ENCODE measurements at regions not wholly inside any gene's neighbourhood (a gene's known extent, or its start where the extent isn't known, plus 50 kb on each side); places are given as distances from the start of the nearest gene placed in this dataset.

GRCh38 chr2:445896-446295 is 158.0 kb upstream of the ALKAL2 start:
- no peaks in the 10 kb centered on the region for H3K27me3 ChIP-seq
- intact Hi-C loops (cut with DNase I; ENCODE audit: low total_unique reads) = no loop called here
- H3K4me3 ChIP-seq = no peak overlapping the region
- TF ChIP-seq POLR2A (IDR thresholded peaks at IDR 0.05) (no peak), CTCF (IDR thresholded peaks at IDR 0.05) (no peak)
- no peak overlapping the region for H3K27ac ChIP-seq
- no peaks in the 10 kb centered on the region for H3K4me1 ChIP-seq
- H3K9me3 ChIP-seq = no peaks in the 10 kb centered on the region
- no peak for DNase-seq
- H3K36me3 ChIP-seq = no peaks in the 10 kb centered on the region

GRCh38 chr2:444937-445884 is 157.3 kb upstream of the ALKAL2 start:
- no peak for DNase-seq
- H3K4me3 ChIP-seq = no peak overlapping the region
- no peaks in the 10 kb centered on the region for H3K9me3 ChIP-seq
- intact Hi-C loops (cut with DNase I; ENCODE audit: low total_unique reads) = no loop called here
- no peaks in the 10 kb centered on the region for H3K36me3 ChIP-seq
- TF ChIP-seq POLR2A (IDR thresholded peaks at IDR 0.05) (no peak), CTCF (IDR thresholded peaks at IDR 0.05) (no peak)
- no peaks in the 10 kb centered on the region for H3K27me3 ChIP-seq
- H3K27ac ChIP-seq = no peak overlapping the region
- H3K4me1 ChIP-seq = no peaks in the 10 kb centered on the region

GRCh38 chr2:443741-444140 is 155.8 kb upstream of the ALKAL2 start:
- no peaks in the 10 kb centered on the region for H3K27me3 ChIP-seq
- intact Hi-C loops (cut with DNase I; ENCODE audit: low total_unique reads) = no loop called here
- no peak overlapping the region for H3K4me3 ChIP-seq
- TF ChIP-seq POLR2A (IDR thresholded peaks at IDR 0.05) (no peak), CTCF (IDR thresholded peaks at IDR 0.05) (no peak)
- DNase-seq = no peak
- no peaks in the 10 kb centered on the region for H3K4me1 ChIP-seq
- no peaks in the 10 kb centered on the region for H3K36me3 ChIP-seq
- no peak overlapping the region for H3K27ac ChIP-seq
- no peaks in the 10 kb centered on the region for H3K9me3 ChIP-seq

GRCh38 chr2:443216-443615 is 155.3 kb upstream of the ALKAL2 start:
- TF ChIP-seq POLR2A (IDR thresholded peaks at IDR 0.05) (no peak), CTCF (IDR thresholded peaks at IDR 0.05) (no peak)

GRCh38 chr2:441258-442022 is 153.5 kb upstream of the ALKAL2 start:
- Histone ChIP-seq H3K36me3 (no peaks in the 10 kb centered on the region), H3K4me3 (no peak overlapping the region), H3K4me1 (no peaks in the 10 kb centered on the region), H3K27ac (no peak overlapping the region), H3K9me3 (no peaks in the 10 kb centered on the region), H3K27me3 (no peaks in the 10 kb centered on the region)
- DNase-seq = no peak
- TF ChIP-seq POLR2A (IDR thresholded peaks at IDR 0.05) (no peak), CTCF (IDR thresholded peaks at IDR 0.05) (no peak)
- intact Hi-C loops (cut with DNase I; ENCODE audit: low total_unique reads) = no loop called here

More at GRCh38 chr2:443216-443615, 155.3 kb upstream of the ALKAL2 start:
- DNase-seq = no peak
- Histone ChIP-seq H3K27ac (no peak overlapping the region), H3K9me3 (no peaks in the 10 kb centered on the region), H3K27me3 (no peaks in the 10 kb centered on the region), H3K36me3 (no peaks in the 10 kb centered on the region), H3K4me3 (no peak overlapping the region), H3K4me1 (no peaks in the 10 kb centered on the region)
- intact Hi-C loops (cut with DNase I; ENCODE audit: low total_unique reads) = no loop called here
